ENCODE measurements at regions not wholly inside any gene's neighbourhood (a gene's known extent, or its start where the extent isn't known, plus 50 kb on each side); places are given as distances from the start of the nearest gene placed in this dataset.

DNA sequence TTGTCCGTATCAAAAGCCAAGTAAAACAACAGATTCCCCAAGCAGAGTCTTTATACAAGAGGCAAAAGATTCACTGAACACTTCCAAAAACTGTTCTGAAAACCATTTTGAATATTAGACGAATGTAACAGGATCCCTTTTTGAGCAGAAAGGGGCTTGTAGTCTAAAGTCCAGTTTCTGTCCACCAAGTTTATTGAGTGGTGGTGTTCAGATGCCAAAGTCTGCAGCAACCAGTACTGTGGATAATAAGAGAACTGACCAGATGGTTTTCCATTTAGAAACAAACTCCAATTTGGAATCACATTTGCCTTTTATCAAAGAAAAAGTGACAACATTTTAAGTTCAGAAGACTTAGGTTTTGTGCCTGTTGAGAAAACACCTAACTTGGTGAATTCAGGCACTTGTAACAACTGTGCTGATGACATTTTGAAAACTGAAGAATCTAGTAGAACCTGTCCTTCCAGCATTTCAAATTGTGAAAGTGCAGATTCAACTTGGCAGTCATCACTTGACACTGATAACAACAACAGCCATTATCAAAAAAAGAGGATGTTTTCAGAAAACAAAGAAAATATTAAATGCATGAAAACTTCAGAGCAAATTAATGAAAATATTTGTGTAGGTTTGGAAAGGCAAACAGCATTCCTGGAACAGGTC is 217.1 kb downstream of the CSNK2A3 start:
- peak in 1 of 2 experiments; percentile 26 for DNase-seq

DNA sequence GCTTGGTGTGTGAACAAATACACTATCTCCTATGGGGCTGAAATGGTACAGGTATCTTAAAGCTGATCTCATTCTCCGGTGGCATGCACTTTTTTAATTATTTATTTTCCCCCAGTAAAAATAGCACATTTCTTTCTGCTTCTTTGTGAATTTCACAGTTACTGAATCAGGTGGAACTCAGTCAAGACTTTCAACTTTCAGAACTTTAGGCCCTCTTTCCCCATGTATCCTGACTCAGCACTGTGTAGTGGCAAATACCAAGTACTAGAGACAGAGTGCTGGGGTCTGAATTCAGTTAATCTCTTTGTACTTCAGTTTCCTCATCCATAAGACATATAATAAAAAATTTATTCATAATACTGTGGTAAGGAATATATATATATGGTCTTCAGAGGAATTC is 223.9 kb downstream of the CSNK2A3 start:
- no peak for DNase-seq

- no peak for DNase-seq
These were observed 227.4 kb downstream of the CSNK2A3 start for GRCh38 chr11:11125618-11126017.

GRCh38 chr11:11122749-11123148 is 230.3 kb downstream of the CSNK2A3 start:
- DNase-seq: no peak

- no peak for DNase-seq
These were observed 233.1 kb downstream of the CSNK2A3 start for GRCh38 chr11:11119917-11120316.

- peak in 1 of 2 experiments; percentile 40 for DNase-seq
These were observed 235.3 kb downstream of the CSNK2A3 start for GRCh38 chr11:11117730-11118129.

DNA sequence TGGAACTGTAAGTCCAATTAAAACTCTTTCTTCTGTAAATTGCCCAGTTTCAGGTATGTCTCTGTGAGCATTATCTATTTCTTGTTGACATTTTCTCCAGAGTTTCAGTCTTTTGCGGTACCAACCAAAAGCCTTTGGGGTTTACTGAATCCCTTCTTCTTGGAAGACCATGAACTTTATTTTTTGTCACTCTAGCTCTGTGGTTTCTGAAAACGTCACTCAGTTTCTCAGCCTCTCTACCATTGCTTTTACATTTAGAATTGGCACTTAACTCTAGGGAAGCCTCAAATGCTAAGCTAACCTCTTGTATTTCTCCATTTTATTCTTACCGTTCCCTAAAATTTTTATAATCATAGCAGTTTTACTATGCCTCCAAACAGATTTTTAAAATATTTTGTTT is 237.6 kb downstream of the CSNK2A3 start:
- DNase-seq: no peak

DNA sequence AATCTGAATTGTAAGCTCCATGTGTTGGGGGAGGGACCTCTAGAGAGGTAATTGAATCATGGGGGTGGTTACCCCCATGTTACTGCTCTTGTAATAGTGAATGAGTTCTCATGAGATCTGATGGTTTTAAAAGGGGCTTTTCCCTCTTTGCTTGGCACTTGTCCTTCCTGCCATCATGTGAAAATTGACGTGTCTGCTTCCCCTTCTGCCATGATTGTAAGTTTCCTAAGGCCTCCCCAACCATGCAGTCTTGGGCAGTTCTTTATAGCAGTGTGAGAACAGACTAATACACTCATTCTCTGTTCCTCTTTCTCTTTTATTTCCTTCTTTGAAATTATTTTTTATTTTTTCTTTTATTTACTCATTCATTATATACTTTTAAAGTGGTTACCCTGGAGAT is 239.4 kb downstream of the CSNK2A3 start:
- no peak for DNase-seq

GRCh38 chr11:11108026-11108425 is 245.0 kb downstream of the CSNK2A3 start:
- no peak for DNase-seq

GRCh38 chr11:11107076-11107723 is 245.8 kb downstream of the CSNK2A3 start:
- no peak for DNase-seq

GRCh38 chr11:11105361-11105760 is 247.5 kb upstream of the ZBED5 start:
- peak in 1 of 2 experiments; percentile 12 for DNase-seq

DNA sequence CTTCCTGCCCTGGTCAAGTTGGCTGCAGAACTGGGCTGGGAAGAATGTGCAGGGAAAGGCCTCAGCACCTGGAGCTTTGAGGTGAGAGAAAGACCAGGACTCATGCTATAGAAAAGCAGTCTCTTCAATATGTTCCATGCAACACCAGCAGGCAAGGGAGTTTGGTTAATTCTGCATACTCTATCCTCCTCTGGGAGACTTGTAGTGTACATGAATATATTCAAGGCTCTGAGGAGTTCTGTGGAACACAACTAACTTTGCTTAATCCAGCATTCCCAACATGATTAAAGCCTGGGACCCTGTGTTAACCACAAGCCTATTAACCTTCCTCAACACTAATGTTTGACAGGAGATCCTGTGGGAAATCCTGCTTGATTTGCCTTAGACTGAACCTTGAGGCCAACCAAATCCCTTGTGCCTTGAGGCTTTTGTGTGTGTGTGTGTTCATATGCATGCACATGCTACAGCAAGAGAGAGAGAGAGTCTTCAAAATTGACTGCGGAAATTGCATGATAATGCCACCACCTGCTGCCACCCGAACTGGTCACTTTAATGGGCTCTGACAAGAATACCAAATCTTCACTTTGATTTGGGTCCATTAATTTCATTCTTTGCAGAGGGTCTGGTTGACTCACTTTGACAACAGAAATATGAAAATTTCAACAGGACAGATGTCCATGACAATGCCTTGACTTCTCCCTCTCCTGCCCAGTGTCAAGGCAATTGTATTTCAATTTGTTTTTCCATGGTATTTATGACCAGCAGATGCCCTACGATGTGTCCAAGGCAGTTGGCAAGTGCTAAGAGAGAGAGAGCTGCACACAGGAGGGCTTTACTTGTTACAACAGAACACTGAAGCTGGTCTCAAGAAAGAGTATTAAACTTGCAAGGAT is 238.2 kb upstream of the ZBED5 start:
- DNase-seq: no peak

GRCh38 chr11:11090495-11090894 is 232.6 kb upstream of the ZBED5 start:
- no peak for DNase-seq

DNA sequence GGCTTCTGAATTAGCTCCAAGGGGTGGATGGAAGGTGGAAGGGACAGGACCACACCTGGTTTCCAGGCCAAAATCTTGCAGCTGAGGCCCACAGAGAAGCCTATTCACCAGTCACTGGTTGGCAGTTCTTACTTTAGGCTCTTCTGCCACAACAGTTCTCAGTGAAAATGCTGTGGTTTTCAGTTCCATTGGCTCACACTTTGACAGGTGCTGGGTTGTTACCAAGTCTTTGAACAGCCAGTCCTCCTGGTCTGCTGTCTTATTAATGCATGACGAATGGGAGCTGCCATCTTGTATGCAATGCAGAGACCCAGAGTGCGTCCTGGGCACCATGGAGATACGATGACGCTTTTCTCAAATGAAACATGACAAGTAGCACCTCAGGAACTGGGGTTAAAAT is 232.0 kb upstream of the ZBED5 start:
- no peak for DNase-seq

GRCh38 chr11:11086979-11087378 is 229.1 kb upstream of the ZBED5 start:
- DNase-seq: no peak

- no peak for DNase-seq
These were observed 227.7 kb upstream of the ZBED5 start for GRCh38 chr11:11085580-11085979.

DNA sequence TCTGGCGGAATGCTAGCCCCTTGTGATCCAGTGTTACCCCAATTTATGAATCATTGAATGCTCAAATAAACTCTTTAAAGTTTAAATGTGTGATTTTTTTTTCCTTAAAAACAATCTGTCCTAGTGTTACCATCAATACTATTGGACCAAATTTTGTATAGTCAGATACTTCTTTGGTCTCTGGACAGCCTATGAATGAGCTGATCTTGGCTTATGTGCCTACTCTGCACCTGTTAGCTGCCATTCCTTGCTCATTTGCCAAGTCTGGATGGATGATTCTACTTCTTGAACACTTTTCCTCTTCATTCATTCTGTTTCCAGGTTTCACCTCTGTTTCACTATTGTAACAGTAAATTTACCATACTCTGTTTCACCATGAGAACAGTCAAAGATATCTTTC is 226.5 kb upstream of the ZBED5 start:
- DNase-seq: no peak

- DNase-seq: no peak
These were observed 225.6 kb upstream of the ZBED5 start for GRCh38 chr11:11083441-11083840.

GRCh38 chr11:11082646-11083045 is 224.8 kb upstream of the ZBED5 start:
- no peak for DNase-seq

- no peak for DNase-seq
These were observed 223.9 kb upstream of the ZBED5 start for GRCh38 chr11:11081776-11082175.

DNA sequence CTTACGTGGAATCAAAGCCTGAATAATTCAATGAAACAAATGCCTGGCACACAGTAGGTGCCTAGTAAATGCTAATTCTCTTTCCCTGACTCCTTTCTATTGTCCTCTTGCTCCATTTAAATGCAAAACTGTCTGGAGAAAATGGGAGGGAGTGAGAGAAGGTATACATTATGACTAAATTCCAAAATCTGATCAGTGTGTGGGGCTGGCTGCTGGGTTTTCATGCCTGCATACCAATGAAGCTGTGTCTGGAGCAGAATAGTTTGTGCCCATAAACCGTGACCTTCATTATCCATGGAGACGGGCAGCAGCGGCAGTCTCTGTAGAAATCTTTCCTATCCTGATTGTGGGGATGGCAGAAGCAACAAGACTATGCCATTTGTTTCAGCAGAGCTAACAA is 223.4 kb upstream of the ZBED5 start:
- no peak for DNase-seq

DNA sequence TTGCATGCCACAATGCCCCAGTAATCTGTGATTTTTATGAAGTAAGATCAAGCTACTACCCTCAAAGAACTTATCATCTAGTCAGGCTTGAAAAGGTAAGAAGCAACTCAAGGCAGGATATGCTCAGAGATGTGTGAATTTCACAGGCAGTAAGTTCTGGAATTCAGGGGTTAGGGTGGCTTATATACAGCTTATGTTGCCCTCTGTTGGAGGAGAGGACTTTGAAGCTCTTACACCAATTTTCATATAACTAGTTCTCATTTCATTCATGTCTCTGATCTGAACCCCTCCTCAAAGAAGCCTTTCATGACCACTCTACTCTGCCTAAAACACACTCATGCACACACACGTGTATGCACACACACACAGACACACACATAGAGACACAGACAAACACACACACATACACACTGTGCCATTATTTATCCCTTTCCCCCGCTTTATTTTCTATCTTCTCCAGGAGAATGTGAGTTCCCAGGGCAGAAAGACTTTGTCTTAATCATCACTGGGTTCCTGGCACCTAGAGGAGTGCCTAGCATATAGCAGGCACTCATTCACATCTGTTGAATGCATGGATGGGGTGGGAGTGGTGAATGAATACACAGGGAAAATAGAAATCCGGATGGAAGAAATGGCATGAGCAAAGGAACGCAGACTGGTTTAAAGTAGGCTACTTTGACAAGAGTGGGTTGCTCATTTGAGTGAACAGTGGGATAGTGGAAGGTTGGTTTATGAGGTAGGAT is 220.7 kb upstream of the ZBED5 start:
- peak in 1 of 2 experiments; percentile 29 for DNase-seq

DNA sequence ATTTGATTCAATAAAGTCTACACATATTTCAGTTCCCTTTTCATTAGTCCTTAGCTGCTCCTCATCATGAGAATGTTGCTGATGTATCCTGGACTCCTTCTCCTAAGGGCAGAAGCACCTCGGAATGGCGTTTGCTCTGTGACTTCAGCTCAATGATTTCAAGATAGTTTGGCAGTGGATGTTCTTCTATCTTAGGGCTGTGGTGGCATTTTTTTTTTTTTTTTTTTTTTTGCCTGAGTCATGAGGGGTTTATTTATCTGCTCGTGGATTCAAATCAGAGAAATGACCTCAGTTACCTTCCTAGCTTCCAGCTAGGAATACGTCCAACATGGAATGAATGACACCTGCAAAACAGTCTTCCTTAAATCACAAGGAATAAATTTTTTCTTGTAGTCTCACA is 220.0 kb upstream of the ZBED5 start:
- DNase-seq: no peak

All from NCI-H446 (cell line).